ENCODE measurements at regions not wholly inside any gene's neighbourhood (a gene's known extent, or its start where the extent isn't known, plus 50 kb on each side); places are given as distances from the start of the nearest gene placed in this dataset.

DNA sequence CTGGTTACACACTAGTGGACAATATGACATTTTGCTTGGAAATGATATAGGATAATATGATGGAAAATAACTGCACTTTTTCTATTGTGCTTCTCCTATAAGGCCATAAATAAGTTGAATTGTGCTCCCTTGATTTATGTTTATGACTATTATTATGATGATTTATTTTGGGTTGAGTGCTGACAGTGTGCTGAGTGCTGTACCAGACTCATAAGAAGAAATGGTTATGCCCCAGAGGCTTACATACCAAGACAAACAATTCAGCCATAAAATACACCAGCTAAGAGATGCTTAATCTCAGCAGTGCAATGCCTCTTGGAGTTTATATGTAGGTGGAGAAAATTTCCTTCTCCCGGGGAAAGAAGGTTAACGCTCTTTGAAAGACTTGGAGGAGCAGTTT is 199.8 kb upstream of the NOCT start:
- TF ChIP-seq CTCF (IDR thresholded peaks at IDR 0.05; ENCODE audit: borderline replicate concordance, control extremely low read depth, extremely low read depth, insufficient read depth, missing control alignments) = no peak
- in situ Hi-C loops (cut with MboI; ENCODE audit: low sequenced_read_pairs, unreplicated experiment) = no loop called here
- DNase-seq (ENCODE audit: low spot score) = no peak

DNA sequence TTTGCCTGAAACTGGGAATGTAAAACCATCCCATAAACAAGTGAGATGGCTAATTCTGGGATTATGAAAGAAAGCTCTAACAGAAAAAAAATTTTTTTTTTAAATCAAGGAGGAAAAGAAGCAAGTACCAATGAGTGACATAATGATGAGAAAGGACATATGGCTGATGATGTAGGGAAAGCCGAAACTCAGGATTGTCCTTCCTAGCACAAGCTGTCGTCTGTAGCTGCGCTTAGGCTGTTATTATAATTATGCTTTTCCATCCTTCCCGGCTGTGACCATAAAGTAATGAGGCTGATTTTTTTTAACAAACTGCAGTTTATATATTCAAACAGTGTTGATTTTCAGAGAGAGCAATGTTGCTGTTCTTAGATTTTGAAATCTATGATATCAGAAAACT is 209.8 kb upstream of the NOCT start:
- DNase-seq (ENCODE audit: low spot score) = no peak
- no peak for TF ChIP-seq CTCF (IDR thresholded peaks at IDR 0.05; ENCODE audit: borderline replicate concordance, control extremely low read depth, extremely low read depth, insufficient read depth, missing control alignments)
- in situ Hi-C loops (cut with MboI; ENCODE audit: low sequenced_read_pairs, unreplicated experiment) = no loop called here

DNA sequence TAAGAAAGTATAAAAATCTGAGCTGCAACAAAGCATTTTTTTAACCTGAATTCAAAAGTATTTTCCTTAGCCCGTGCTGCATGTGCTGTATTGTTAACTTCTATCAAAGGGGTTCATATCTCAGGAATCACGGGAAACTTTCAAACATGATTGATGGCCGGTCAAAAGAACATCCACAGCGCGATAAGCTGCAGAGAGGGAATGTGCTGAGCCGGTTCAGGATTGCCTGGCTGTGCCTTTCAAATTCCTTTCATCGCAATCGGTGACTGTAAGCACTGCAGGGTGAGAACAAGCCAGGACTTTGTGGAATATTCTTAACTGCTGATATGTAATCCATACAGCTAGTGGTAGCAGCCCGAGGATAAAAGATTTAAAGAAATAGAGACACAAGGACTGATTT is 210.9 kb upstream of the NOCT start:
- no peak for DNase-seq (ENCODE audit: low spot score)
- in situ Hi-C loops (cut with MboI; ENCODE audit: low sequenced_read_pairs, unreplicated experiment) = no loop called here
- no peak for TF ChIP-seq CTCF (IDR thresholded peaks at IDR 0.05; ENCODE audit: borderline replicate concordance, control extremely low read depth, extremely low read depth, insufficient read depth, missing control alignments)

DNA sequence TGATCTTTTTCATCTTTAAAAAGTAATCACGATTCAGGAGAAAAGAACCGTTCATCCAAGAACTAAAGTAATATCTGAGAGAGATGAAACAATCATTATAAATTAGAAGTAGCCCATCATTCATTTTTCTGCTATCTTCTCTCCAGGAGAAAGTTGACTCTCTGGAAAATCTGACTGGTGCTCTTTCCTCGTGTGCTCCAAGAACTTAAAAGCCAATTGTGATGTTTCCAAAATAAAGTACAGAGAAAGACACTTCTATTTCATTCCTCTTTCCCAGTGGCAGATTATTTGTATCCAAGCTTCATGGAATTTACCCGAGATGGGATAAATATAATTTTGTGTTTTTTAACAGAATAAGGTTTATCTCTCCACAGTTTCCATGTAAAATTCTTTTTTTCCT is 212.5 kb upstream of the NOCT start:
- no peak for TF ChIP-seq CTCF (IDR thresholded peaks at IDR 0.05; ENCODE audit: borderline replicate concordance, control extremely low read depth, extremely low read depth, insufficient read depth, missing control alignments)
- in situ Hi-C loops (cut with MboI; ENCODE audit: low sequenced_read_pairs, unreplicated experiment) = no loop called here
- DNase-seq (ENCODE audit: low spot score) = no peak

DNA sequence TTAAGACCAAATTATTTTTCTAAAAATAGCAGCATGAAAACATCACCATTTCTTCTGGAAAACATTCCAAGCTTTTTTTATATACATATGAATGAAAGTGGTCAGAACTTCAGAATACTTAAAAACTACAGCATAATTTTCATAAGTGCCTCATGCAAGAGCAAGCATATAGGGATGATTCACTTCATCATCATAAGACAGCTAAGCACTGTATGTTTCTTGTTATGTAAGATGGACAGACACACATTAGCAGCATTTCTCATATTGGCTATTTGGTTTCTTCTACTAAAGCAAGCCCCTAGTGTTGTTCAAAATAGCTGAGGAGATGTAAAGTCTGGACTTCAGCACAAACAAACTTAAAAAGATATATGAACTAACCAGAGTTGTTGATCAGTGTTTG is 213.1 kb upstream of the NOCT start:
- in situ Hi-C loops (cut with MboI; ENCODE audit: low sequenced_read_pairs, unreplicated experiment) = no loop called here
- TF ChIP-seq CTCF (IDR thresholded peaks at IDR 0.05; ENCODE audit: borderline replicate concordance, control extremely low read depth, extremely low read depth, insufficient read depth, missing control alignments) = no peak
- no peak for DNase-seq (ENCODE audit: low spot score)

GRCh38 chr4:138800421-138800820 is 215.2 kb upstream of the NOCT start:
- TF ChIP-seq CTCF (IDR thresholded peaks at IDR 0.05; ENCODE audit: borderline replicate concordance, control extremely low read depth, extremely low read depth, insufficient read depth, missing control alignments) = no peak
- no peak for DNase-seq (ENCODE audit: low spot score)
- in situ Hi-C loops (cut with MboI; ENCODE audit: low sequenced_read_pairs, unreplicated experiment) = no loop called here

GRCh38 chr4:138798404-138798803 is 217.2 kb upstream of the NOCT start:
- in situ Hi-C loops (cut with MboI; ENCODE audit: low sequenced_read_pairs, unreplicated experiment) = no loop called here
- no peak for TF ChIP-seq CTCF (IDR thresholded peaks at IDR 0.05; ENCODE audit: borderline replicate concordance, control extremely low read depth, extremely low read depth, insufficient read depth, missing control alignments)
- DNase-seq (ENCODE audit: low spot score) = no peak

All from GM13976 (cell line).